ENCODE measurements at regions not wholly inside any gene's neighbourhood (a gene's known extent, or its start where the extent isn't known, plus 50 kb on each side); places are given as distances from the start of the nearest gene placed in this dataset.
"Not testable (repeated sequence)": the region's sequence is repeated elsewhere in the genome, so short reads cannot be mapped to it uniquely, and the experiment has no call there.

GRCh38 chr2:137886083-137886831 lies 78.0 kb upstream of the HNMT start:
- no peak for DNase-seq (ENCODE audit: low spot score)

GRCh38 chr2:137888845-137889244 lies 75.4 kb upstream of the HNMT start:
- peak; percentile 12 for DNase-seq (ENCODE audit: low spot score)

DNA sequence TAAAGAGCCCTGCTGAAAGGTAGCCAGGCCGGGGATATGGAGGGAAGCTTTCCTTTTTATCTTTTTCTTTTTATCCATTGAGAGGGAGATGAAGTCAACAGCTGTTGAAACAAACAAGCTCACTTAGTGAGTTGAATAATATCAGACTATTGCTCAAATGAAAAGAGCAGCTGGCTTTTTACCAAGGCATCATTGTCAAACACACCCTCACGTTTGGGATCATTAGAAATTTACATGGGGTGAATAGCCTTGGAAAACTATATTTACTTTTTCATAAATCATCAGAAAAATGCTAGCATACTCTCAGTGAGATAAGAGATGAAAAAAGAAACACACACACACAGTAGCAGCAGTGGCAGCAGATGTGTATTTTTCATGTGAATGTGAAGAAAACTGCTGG lies 71.5 kb upstream of the HNMT start:
- no peak for DNase-seq (ENCODE audit: low spot score)

GRCh38 chr2:137893145-137893544 lies 71.1 kb upstream of the HNMT start:
- DNase-seq (ENCODE audit: low spot score) = no peak

- DNase-seq (ENCODE audit: low spot score) = no peak
Observed at GRCh38 chr2:137896467-137896866, 67.8 kb upstream of the HNMT start.

DNA sequence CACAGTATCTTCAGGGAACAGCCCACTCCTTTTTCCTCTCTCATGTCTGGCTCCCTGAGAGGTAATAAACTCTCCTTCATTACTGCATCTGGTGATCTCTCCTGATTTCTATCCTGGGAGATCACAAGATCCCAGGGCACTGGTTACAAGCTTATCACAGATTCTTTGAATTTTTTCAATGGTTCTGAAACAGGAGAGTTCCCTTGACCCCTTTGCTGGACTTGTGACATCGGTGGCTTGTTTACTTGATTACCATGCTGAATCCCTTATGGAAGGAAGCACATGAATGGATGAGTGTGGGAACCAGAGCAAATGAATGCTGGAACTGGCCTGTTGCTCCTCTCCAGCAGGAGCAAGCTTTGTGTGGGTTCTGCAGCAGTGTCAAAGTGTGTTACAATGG lies 67.2 kb upstream of the HNMT start:
- no peak for DNase-seq (ENCODE audit: low spot score)

DNA sequence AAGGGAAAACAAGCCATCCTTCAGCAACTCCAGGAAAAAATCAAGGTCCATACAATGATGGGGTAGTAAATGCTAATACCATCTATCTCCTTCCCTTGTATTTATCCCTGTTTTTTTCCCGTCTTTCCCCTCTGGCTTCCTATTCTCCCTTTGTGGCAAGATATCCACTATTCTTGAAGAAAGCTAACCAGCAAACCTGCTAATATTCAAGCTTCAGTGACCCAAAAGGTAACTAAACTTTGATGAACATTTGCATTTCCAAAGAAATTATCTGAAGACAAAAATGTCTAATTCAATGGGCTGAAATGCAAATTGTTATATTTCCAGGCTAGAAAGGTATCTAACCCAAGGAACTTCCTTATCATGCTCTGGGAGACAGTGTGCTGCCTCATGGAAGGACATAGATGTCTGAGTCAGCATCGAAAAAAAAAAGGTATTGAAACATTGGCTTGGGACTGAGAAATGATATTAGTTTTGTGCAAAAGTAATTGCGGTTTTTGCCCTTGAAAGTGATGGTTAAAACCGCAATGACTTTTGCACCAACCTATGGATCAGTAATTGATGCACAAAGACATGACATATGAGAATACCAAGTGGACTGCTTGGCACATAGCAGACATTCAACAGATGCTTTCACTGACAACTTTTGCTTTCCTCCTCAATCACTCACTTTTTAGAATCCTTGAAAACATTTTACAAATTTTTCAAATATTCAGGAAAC lies 63.7 kb upstream of the HNMT start:
- DNase-seq (ENCODE audit: low spot score) = no peak

DNA sequence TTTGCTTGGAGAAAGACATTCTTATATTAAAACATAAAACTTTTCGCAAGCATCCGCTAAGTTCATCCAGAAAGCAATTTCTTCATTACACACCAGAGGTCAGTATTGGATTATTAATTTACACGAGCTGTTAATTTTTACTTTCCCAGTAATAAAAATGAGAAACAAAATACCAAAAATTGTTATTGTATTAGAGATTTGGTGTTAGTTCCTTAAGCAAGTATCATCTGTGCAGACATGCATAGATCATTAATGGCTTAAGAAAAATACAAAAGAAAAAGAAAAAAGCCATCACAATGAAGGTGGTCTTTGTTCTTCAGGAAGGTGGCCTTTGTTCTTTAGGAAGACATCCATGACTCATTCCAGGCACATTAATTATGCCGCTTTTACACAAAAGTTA lies 53.6 kb upstream of the HNMT start:
- peak; percentile 41 for DNase-seq (ENCODE audit: low spot score)

- DNase-seq (ENCODE audit: low spot score) = no peak
Observed at GRCh38 chr2:137912371-137912770, 51.9 kb upstream of the HNMT start.

DNA sequence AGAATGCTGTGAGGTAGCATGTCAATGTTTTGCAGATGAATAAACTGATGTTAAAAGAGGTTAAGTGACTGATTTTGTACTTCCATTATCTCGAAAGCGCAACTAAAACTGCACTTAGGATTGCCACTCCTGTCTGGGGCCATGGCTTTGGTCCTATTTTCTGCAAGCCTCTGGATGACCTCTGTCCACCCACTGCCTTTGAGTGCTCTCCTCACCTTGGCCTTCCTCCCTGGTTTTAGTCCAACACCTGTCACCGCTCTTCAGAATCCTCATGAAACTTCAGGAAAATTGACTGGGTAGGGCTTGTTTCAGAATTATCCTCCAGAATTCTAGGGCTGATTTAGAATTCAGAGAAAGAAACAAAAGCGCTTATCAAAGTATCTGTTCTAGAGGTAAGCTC lies 51.1 kb upstream of the HNMT start:
- no peak for DNase-seq (ENCODE audit: low spot score)

DNA sequence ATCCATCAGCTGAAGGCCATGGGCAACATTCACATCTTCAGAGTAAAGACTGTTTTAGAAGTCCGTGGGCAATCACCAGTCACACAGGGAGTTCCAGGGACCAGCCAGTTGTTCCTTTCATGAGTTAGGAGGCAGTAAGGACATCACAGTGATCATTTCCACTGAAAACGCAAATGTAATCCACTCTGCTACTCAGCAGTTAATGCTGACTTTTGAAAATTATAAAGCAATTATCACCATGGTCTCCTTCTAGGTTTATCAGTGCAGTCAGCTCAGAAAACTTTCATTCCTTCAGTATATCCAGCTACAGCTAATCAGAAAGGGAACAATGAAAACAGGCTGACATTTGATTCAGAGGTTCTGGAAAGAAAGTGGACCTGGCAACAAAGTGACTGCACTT lies 50.6 kb upstream of the HNMT start:
- not testable (repeated sequence) for DNase-seq (ENCODE audit: low spot score)
